Esophagus (tissue), 2 donors: ENCODE measurements at regions not wholly inside any gene's neighbourhood (a gene's known extent, or its start where the extent isn't known, plus 50 kb on each side); places are given as distances from the start of the nearest gene placed in this dataset.

Experiments
- H3K27ac ChIP-seq, 2 donors: one replicate each; pipeline ENCODE4 v1.5.1; 2013; ENCODE audit warnings: low read depth in 2 of 2, mild to moderate bottlenecking in 2 of 2, inconsistent platforms in 1 of 2, low read length in 1 of 2, moderate library complexity in 1 of 2
- H3K27me3 ChIP-seq, 2 donors: one replicate each; pipeline ENCODE4 v1.6.1; 2013; ENCODE audit warnings: low read length in 2 of 2, control low read depth in 1 of 2, mild to moderate bottlenecking in 1 of 2; ENCODE audit not compliant: insufficient read depth in 2 of 2, control insufficient read depth in 1 of 2
- H3K36me3 ChIP-seq, 2 donors: one replicate each; pipeline ENCODE4 v1.6.1; 2013; ENCODE audit warnings: low read length in 1 of 2; ENCODE audit not compliant: control insufficient read depth in 2 of 2, insufficient read depth in 2 of 2
- H3K4me1 ChIP-seq, 2 donors: one replicate each; pipeline ENCODE4 v1.6.1; 2013; ENCODE audit warnings: low read length in 1 of 2; ENCODE audit not compliant: control insufficient read depth in 2 of 2, insufficient read depth in 2 of 2
- H3K4me3 ChIP-seq, 2 donors: one replicate each; pipeline ENCODE4 v1.5.1; 2013; ENCODE audit warnings: low read length in 2 of 2, mild to moderate bottlenecking in 2 of 2, low read depth in 1 of 2, moderate library complexity in 1 of 2
- H3K9me3 ChIP-seq, 2 donors: one replicate each; pipeline ENCODE4 v1.6.1; 2013; ENCODE audit warnings: mild to moderate bottlenecking in 2 of 2, low read depth in 1 of 2, low read length in 1 of 2, moderate library complexity in 1 of 2; ENCODE audit not compliant: control insufficient read depth in 2 of 2, insufficient read depth in 1 of 2
- WGBS, 2 donors: extraction: QIAGEN DNeasy Blood & Tissue Kit; methylation state at CpG; one replicate each; pipeline ENCODE4 v1.1.7; 2013; 5-methylcytosine and 5-hydroxymethylcytosine counted together
- donor health status: healthy with polysubstance abuse.
- donor health status: Bipolar disorder and iron deficiency.

DNA sequence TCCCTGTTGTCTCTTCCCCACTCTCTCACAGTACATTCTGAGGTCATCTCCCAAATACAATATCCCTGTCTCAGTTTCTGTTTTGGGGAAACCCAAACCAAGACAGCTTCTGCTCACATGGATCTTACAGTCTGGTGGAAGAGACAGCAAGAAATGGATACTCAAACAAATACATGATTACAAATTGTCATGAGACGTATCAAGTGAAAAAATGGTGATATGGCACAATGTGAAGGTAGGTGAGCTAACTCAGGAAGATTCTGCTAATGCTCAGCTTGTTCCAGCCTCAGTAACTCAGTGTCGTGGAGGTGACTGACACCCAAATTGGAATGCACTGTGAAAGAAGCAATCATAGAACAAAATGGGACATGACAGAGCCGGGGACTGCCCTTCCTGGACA is 68.3 kb downstream of the CHST1 start:
- no peaks in the 10 kb centered on the region for H3K4me1 ChIP-seq
- peaks cover 3 to 4% of the 10 kb centered on the region in 2 donors for H3K9me3 ChIP-seq
- no peak overlapping the region for H3K4me3 ChIP-seq
- H3K27me3 ChIP-seq = peaks cover 0 to 6% of the 10 kb centered on the region in 2 donors
- H3K27ac ChIP-seq = no peak overlapping the region
- WGBS, 2 donors = 60 to 72% methylated on average over 3 of the region's 3 CpGs
- H3K36me3 ChIP-seq = no peaks in the 10 kb centered on the region

DNA sequence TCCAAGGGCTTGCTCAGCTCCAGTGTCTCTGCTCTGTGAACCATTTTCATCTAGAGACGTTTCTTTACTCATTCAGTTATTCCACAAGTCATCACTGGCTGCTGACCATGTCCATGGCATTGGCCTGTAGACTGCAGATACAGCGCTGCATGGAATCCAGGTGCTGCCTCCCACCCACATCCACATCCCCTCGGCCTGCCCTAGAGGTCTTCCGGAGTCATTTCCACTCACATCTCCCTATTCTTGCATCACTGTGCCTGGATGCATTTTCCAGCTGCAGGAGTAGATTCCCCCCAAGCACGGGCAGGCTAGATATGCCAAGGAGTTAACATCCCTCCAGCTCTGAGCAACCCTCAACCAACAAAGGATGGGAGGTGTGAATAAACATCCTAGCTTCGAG is 68.9 kb downstream of the CHST1 start:
- no peaks in the 10 kb centered on the region for H3K4me1 ChIP-seq
- no peaks in the 10 kb centered on the region for H3K36me3 ChIP-seq
- no peak overlapping the region for H3K4me3 ChIP-seq
- no peak overlapping the region for H3K27ac ChIP-seq
- 59 to 61% methylated on average over 6 of the region's 6 CpGs for WGBS, 2 donors
- peaks cover 0 to 6% of the 10 kb centered on the region in 2 donors for H3K27me3 ChIP-seq
- H3K9me3 ChIP-seq = peaks cover 3 to 4% of the 10 kb centered on the region in 2 donors

DNA sequence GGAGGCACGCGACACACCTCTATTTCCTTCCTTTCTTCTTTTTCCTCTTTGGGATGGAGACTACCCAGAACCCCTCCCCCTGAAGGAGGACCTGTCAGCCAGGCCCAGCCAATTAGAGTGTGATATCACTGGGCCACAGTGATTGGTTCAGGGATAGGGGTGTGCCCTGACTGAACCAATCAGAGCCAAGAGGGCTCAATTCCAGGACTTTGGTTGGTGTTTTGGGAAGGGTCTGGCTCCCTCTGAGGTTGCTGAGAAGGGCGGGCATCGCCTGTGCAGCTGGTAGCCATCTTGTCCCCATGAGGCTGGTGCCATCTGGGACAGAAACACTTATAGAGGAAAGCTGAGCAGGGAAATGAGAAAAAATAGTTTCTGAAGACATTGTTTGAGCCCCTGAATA is 71.4 kb downstream of the CHST1 start:
- H3K4me1 ChIP-seq = no peaks in the 10 kb centered on the region
- no peak overlapping the region for H3K4me3 ChIP-seq
- peaks cover 0 to 4% of the 10 kb centered on the region in 2 donors for H3K9me3 ChIP-seq
- WGBS, 2 donors = 87 to 96% methylated on average over 4 of the region's 4 CpGs
- no peak overlapping the region for H3K27ac ChIP-seq
- H3K36me3 ChIP-seq = no peaks in the 10 kb centered on the region
- H3K27me3 ChIP-seq = peaks cover 0 to 6% of the 10 kb centered on the region in 2 donors

DNA sequence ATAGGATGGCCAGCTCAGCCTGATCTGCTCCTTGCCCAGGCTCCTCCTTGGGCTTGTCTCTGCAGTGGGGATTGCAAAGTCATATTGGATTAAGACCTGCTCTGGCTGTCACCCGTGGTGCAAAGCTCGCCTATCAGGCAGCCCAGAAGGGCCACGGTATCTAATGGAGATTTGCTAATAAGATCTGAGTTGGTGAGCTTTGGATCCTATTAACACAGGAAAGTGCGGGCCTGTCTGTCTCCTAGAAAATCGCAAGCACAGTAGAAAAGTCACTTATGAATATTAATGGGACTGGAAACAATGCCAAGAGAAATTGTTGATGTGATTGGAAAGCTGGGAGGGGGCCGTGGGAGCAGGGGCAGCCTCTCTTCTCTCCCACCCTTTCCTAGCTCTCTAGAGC is 72.8 kb downstream of the CHST1 start:
- Histone ChIP-seq H3K9me3 (peaks cover 0 to 4% of the 10 kb centered on the region in 2 donors), H3K4me1 (no peaks in the 10 kb centered on the region), H3K27me3 (peaks cover 0 to 6% of the 10 kb centered on the region in 2 donors), H3K36me3 (no peaks in the 10 kb centered on the region), H3K27ac (no peak overlapping the region), H3K4me3 (no peak overlapping the region)
- 56 to 57% methylated on average over 6 of the region's 6 CpGs for WGBS, 2 donors

DNA sequence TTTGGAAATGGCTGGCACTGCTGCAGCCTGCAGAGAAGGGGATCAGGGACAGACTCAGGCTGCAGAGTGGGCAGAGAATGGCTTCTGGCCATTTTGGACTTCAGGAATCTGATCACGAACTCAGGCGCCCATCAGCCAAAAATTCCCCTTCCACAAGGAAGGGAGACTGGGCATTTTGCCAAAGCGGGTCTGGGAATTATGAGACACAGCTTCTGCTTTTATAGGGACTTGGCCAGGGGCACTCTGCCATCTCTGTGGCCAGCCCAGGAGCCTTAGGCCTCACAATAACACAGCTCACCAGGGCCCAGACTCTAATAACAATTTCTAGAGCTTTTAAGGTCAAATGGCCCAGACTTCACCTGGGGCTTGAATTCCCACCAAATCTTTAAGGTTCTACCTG is 74.7 kb downstream of the CHST1 start:
- H3K9me3 ChIP-seq = peaks cover 0 to 4% of the 10 kb centered on the region in 2 donors
- H3K27ac ChIP-seq = no peak overlapping the region
- H3K4me1 ChIP-seq = no peaks in the 10 kb centered on the region
- 45 to 48% methylated on average over 3 of the region's 3 CpGs for WGBS, 2 donors
- H3K36me3 ChIP-seq = no peaks in the 10 kb centered on the region
- no peaks in the 10 kb centered on the region for H3K27me3 ChIP-seq
- no peak overlapping the region for H3K4me3 ChIP-seq

DNA sequence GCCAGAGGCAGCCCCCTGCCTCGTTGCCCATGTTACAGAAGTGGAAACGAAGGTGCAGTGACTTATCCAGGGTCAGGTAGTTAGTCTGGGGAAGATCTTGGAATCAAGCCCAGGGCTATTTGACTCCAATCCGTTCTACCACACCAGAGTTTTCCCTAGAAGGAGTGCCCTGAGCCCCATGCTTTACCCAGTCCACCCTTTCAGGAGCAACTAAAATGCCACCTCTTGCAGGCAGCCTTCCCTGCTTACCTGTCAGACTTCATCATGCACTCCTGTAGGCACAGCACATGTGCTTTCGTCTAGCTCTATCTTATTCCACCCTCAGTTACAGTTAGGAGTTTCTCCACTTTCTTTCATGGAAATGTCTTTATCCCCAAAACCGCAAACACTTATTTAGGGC is 80.2 kb downstream of the CHST1 start:
- Histone ChIP-seq H3K4me3 (no peak overlapping the region), H3K4me1 (peaks cover 0 to 2% of the 10 kb centered on the region in 2 donors), H3K36me3 (no peaks in the 10 kb centered on the region), H3K27me3 (no peaks in the 10 kb centered on the region), H3K27ac (no peak overlapping the region), H3K9me3 (no peaks in the 10 kb centered on the region)
- 48 to 54% methylated on average over 5 of the region's 5 CpGs for WGBS, 2 donors

DNA sequence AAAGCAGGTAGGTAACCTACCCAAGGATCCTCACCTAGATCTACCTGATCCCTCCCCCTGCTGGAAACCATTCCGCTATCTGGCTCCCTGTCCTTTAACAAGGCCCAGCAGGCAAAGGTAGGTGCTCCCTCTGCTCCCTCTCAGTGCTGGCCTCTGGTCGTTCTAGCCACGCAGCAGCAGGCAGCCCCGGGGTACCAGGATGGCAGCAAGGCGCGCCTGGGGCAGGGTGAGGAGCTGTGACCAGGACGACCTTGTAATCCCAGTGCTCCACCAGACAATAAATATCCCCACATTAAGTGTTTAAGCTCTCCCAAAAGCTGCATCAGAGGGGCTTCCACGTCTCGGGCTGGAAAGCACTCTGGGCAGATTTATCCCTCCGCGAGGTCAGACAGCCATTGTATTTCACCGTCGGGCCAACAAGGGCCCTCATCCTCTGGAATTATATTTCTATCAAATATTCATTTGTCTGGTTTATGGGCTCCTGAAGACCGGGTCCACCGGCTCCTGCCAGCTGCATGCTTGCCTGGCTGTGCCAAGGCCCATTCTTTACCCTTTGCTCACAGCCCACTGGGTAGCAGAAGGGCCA is 81.3 kb downstream of the CHST1 start:
- WGBS, 2 donors = 83% methylated on average over 15 of the region's 15 CpGs

DNA sequence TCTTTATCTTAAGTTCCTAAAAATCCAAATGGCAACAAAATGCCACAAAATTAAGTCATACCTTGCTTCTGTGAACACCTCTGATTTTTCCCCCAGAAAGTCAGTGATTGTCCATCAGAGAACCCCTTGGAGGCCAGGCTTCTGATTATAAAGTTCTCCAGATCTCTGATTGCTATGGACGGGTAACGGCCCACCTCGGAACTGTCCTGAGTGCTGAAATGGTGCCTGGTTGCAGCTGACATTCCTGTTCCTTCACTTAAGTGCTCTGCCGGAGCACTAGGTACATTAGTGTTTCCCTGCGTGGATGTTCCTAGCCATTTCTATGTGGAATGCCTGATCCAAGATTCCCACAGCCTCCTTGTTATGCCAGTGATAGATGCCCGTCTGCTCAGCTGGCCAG is 85.0 kb downstream of the CHST1 start:
- H3K4me1 ChIP-seq = peaks cover 0 to 2% of the 10 kb centered on the region in 2 donors
- H3K9me3 ChIP-seq = no peaks in the 10 kb centered on the region
- H3K27ac ChIP-seq = no peak overlapping the region
- no peak overlapping the region for H3K4me3 ChIP-seq
- whole genome bisulfite sequencing, 2 donors = 10 to 20% methylated on average over 6 of the region's 6 CpGs
- H3K27me3 ChIP-seq = no peaks in the 10 kb centered on the region
- H3K36me3 ChIP-seq = no peaks in the 10 kb centered on the region

More for the DNA sequence above, 81.3 kb downstream of the CHST1 start:
- Histone ChIP-seq H3K36me3 (no peaks in the 10 kb centered on the region), H3K27me3 (no peaks in the 10 kb centered on the region), H3K4me1 (peaks cover 0 to 2% of the 10 kb centered on the region in 2 donors), H3K4me3 (no peak overlapping the region), H3K27ac (no peak overlapping the region), H3K9me3 (no peaks in the 10 kb centered on the region)

DNA sequence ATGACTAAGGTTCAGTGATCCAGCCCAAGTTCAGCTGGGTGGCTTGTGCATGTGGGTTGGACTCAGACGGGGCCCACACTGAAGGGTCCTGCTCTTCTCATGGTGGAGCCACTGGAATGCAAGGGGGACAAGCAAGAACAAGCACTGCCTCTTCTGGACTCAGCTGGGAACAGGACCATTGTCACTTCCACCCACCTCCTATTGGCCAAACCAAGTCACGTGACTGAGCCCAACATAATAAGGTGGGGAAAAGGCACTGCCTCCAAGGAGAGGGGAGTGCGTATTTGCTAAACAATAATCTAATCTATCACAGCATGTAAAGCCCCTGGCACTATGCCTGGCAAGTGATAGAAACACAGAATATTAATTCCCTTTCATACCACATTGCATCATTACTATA is 87.1 kb downstream of the CHST1 start:
- Histone ChIP-seq H3K4me1 (no peaks in the 10 kb centered on the region), H3K27me3 (no peaks in the 10 kb centered on the region), H3K36me3 (no peaks in the 10 kb centered on the region), H3K9me3 (no peaks in the 10 kb centered on the region), H3K4me3 (no peak overlapping the region), H3K27ac (no peak overlapping the region)
- WGBS, 2 donors = 64 to 69% methylated on average over 3 of the region's 3 CpGs

DNA sequence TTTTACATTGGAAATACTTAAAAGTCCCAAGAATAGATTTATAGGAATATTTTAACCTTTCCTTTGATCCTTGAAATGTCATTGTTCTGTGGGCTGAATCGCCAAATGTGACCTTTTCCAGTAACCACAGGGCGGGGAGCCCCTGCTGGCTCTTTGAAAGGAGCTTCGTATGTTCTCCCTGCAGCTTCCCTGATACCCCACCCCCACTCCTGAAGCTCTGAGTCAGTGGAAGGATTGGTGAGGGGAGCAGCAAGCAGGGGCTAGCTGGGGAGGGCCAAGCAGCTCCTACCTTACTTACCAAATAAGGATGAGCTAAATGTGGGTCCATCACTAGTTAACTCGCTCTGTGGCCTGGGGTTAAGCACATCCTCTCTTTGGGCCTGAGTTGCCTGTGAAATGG is 87.7 kb downstream of the CHST1 start:
- Histone ChIP-seq H3K9me3 (no peaks in the 10 kb centered on the region), H3K27me3 (no peaks in the 10 kb centered on the region), H3K4me1 (no peaks in the 10 kb centered on the region), H3K4me3 (no peak overlapping the region), H3K27ac (no peak overlapping the region), H3K36me3 (no peaks in the 10 kb centered on the region)
- WGBS, 2 donors = 28 to 35% methylated on average over 4 of the region's 4 CpGs
